GM06990 (cell line): ENCODE measurements at regions not wholly inside any gene's neighbourhood (a gene's known extent, or its start where the extent isn't known, plus 50 kb on each side); places are given as distances from the start of the nearest gene placed in this dataset.

ENCODE experiments used
- DNase-seq: peaks from one replicate; pipeline ENCODE4 v3.0.0-alpha.2; 2011; ENCODE audit not compliant: insufficient read length; ENCODE audit errors: extremely low read depth
- H3K27me3 ChIP-seq: replicated peaks from 2 replicates; pipeline ENCODE4 v1.6.0; 2011; ENCODE audit warnings: low read length; ENCODE audit not compliant: control insufficient read depth, insufficient read depth
- H3K36me3 ChIP-seq: 2 replicates; pipeline ENCODE4 v1.5.1; 2011; ENCODE audit warnings: low read length; ENCODE audit not compliant: control insufficient read depth, insufficient read depth
- H3K4me3 ChIP-seq: replicated peaks from 2 replicates; pipeline ENCODE4 v1.5.1; 2011; ENCODE audit warnings: low read depth, mild to moderate bottlenecking, control low read depth, low read length
- TF ChIP-seq, protein P1 (sequence below): IDR thresholded peaks from 2 replicates; pipeline ENCODE4 v1.5.1; 2011; ENCODE audit warnings: low read length, control low read depth, mild to moderate bottlenecking, inconsistent platforms; ENCODE audit not compliant: insufficient read depth, poor library complexity, severe bottlenecking

DNA sequence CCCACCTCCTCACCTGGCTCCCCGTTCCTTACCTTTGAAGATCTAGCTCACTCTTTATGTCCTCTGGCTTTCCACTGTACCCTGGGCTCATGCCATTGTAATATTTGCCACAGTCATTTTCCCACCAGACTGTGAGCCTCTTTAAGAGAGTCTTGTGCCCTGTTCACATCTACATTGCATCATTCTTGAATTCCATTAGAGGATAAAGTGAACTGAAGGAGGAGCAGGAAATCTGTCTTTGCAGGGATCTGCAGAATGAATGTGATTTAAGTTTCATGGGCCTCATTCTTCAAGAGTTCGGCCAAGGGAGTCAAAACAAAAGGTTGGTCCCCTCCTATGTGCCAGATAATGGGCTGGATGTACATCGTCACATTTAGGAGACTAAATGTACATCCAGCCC, 272.6 kb upstream of the CITED2 start:
- Histone ChIP-seq H3K4me3 (no peak overlapping the region), H3K36me3 (no peaks in the 10 kb centered on the region), H3K27me3 (no peaks in the 10 kb centered on the region)
- DNase-seq = no peak
- TF ChIP-seq, protein P1, sequence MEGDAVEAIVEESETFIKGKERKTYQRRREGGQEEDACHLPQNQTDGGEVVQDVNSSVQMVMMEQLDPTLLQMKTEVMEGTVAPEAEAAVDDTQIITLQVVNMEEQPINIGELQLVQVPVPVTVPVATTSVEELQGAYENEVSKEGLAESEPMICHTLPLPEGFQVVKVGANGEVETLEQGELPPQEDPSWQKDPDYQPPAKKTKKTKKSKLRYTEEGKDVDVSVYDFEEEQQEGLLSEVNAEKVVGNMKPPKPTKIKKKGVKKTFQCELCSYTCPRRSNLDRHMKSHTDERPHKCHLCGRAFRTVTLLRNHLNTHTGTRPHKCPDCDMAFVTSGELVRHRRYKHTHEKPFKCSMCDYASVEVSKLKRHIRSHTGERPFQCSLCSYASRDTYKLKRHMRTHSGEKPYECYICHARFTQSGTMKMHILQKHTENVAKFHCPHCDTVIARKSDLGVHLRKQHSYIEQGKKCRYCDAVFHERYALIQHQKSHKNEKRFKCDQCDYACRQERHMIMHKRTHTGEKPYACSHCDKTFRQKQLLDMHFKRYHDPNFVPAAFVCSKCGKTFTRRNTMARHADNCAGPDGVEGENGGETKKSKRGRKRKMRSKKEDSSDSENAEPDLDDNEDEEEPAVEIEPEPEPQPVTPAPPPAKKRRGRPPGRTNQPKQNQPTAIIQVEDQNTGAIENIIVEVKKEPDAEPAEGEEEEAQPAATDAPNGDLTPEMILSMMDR = no peak

GRCh38 chr6:139644821-139645220, 270.4 kb upstream of the CITED2 start:
- TF ChIP-seq, protein P1 = no peak
- H3K27me3 ChIP-seq = no peaks in the 10 kb centered on the region
- DNase-seq = no peak
- H3K36me3 ChIP-seq = no peaks in the 10 kb centered on the region
- H3K4me3 ChIP-seq = no peak overlapping the region

- TF ChIP-seq, protein P1 = no peak
These were observed 269.5 kb upstream of the CITED2 start for GRCh38 chr6:139643986-139644385.

DNA sequence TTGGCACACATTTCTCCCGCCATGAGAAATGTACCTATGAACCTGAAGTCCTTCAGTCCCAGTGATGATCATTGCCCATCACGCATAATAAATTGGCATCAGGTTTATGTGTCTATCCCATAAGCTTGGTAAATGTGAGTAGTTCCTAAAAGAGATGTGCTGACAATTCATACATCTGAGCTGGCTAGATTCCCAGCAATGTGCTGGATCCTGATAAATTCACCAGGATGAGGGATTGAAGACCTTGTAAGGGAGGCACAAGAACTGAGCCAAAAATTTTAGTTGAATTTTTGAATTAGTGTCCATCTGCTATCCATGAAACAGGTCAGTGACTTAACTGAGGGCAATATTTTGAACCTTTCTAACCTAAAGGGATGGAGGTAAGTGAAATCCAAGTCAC, 267.9 kb upstream of the CITED2 start:
- TF ChIP-seq, protein P1 = no peak

More at GRCh38 chr6:139643986-139644385, 269.5 kb upstream of the CITED2 start:
- no peaks in the 10 kb centered on the region for H3K36me3 ChIP-seq
- DNase-seq = no peak
- H3K27me3 ChIP-seq = no peaks in the 10 kb centered on the region
- H3K4me3 ChIP-seq = no peak overlapping the region

GRCh38 chr6:139641376-139641775, 266.9 kb upstream of the CITED2 start:
- Histone ChIP-seq H3K27me3 (no peaks in the 10 kb centered on the region), H3K4me3 (no peak overlapping the region), H3K36me3 (no peaks in the 10 kb centered on the region)
- TF ChIP-seq, protein P1 = no peak
- DNase-seq = no peak

More for the DNA sequence above, 267.9 kb upstream of the CITED2 start:
- no peak for DNase-seq
- Histone ChIP-seq H3K27me3 (no peaks in the 10 kb centered on the region), H3K36me3 (no peaks in the 10 kb centered on the region), H3K4me3 (no peak overlapping the region)

GRCh38 chr6:139640921-139641320, 266.5 kb upstream of the CITED2 start:
- DNase-seq = no peak
- H3K36me3 ChIP-seq = no peaks in the 10 kb centered on the region
- TF ChIP-seq, protein P1 = no peak
- H3K27me3 ChIP-seq = no peaks in the 10 kb centered on the region
- H3K4me3 ChIP-seq = no peak overlapping the region
